H1 (cell line): ENCODE measurements at regions not wholly inside any gene's neighbourhood (a gene's known extent, or its start where the extent isn't known, plus 50 kb on each side); places are given as distances from the start of the nearest gene placed in this dataset.

Source experiments
- CTCF ChIA-PET: fragments of 300-600 bp; sonication (Branson Sonifier 250); formaldehyde crosslinking; loops from one replicate; lab custom pipeline; 2021; ENCODE audit not compliant: partially characterized antibody; lab: Charles Lee
- POLR2A ChIA-PET: fragments of 300-600 bp; sonication (Branson Sonifier 250); formaldehyde crosslinking; loops from one replicate; lab custom pipeline; 2021; ENCODE audit warnings: inconsistent platforms; ENCODE audit not compliant: partially characterized antibody; lab: Charles Lee
- DNase-seq, 2 experiments: peaks; one replicate each; pipeline versions ENCODE4 v3.0.0 to v3.0.0-alpha.2; 2010 to 2022; ENCODE audit warnings: low spot score in 2 of 2, low read depth in 1 of 2, mixed read lengths in 1 of 2
- FAIRE-seq: peaks from 2 replicates; lab custom pipeline; 2011; peaks lifted over from hg19 to GRCh38; lab: Jason Lieb, UNC
- H2AFZ ChIP-seq: 2 replicates; pipeline ENCODE4 v1.8.1; 2012; ENCODE audit warnings: low read length, inconsistent platforms
- H2AK5ac ChIP-seq: 2 replicates; pipeline ENCODE4 v1.6.1; 2013; ENCODE audit warnings: low read depth, low read length
- H2BK120ac ChIP-seq: replicated peaks from 2 replicates; pipeline ENCODE3; 2013; ENCODE audit warnings: low read depth, low read length, inconsistent platforms
- H2BK12ac ChIP-seq: 2 replicates; pipeline ENCODE4 v1.6.1; 2013; ENCODE audit warnings: low read depth, low read length
- H2BK15ac ChIP-seq: 2 replicates; pipeline ENCODE4 v1.6.1; 2013; ENCODE audit warnings: low read length
- H2BK20ac ChIP-seq: 2 replicates; pipeline ENCODE4 v1.6.1; 2013; ENCODE audit warnings: low read length
- H2BK5ac ChIP-seq: 2 replicates; pipeline ENCODE4 v1.6.1; 2013; ENCODE audit warnings: low read depth, low read length
- H3K14ac ChIP-seq: 2 replicates; pipeline ENCODE4 v1.6.1; 2013; ENCODE audit warnings: inconsistent platforms; ENCODE audit not compliant: insufficient read length
- H3K18ac ChIP-seq: 2 replicates; pipeline ENCODE4 v1.6.1; 2013; ENCODE audit warnings: low read length; ENCODE audit errors: extremely low read depth
- H3K23ac ChIP-seq: 2 replicates; pipeline ENCODE4 v1.6.1; 2013; ENCODE audit warnings: inconsistent platforms; ENCODE audit not compliant: insufficient read length
- H3K23me2 ChIP-seq: 2 replicates; pipeline ENCODE4 v1.6.1; 2013; ENCODE audit warnings: low read depth, low read length
- H3K27ac ChIP-seq: 2 replicates; pipeline ENCODE4 v1.6.1; 2011; ENCODE audit warnings: low read depth, low read length, inconsistent platforms
- H3K27me3 ChIP-seq, 4 experiments: replicated peaks in 1 of 4; 1 replicate in 1 of 4; 2 replicates in 3 of 4; pipeline versions ENCODE4 v1.6.1 to v1.8.1; 2011 to 2013; ENCODE audit warnings: low read length in 3 of 4, mild to moderate bottlenecking in 3 of 4, inconsistent platforms in 2 of 4, mixed read lengths in 2 of 4, moderate library complexity in 1 of 4; ENCODE audit not compliant: control insufficient read depth in 3 of 4, insufficient read depth in 3 of 4; ENCODE audit errors: extremely low read depth in 1 of 4
- H3K36me3 ChIP-seq, 4 experiments: 2 replicates each; pipeline versions ENCODE4 v1.6.1 to v1.8.1; 2011 to 2013; ENCODE audit warnings: mild to moderate bottlenecking in 4 of 4, low read length in 3 of 4, moderate library complexity in 2 of 4, control low read depth in 1 of 4, inconsistent platforms in 1 of 4; ENCODE audit not compliant: insufficient read depth in 4 of 4, control insufficient read depth in 2 of 4
- H3K4ac ChIP-seq: replicated peaks from 2 replicates; pipeline ENCODE3; 2013; ENCODE audit warnings: low read length, low read depth, mixed read lengths, inconsistent platforms; ENCODE audit not compliant: insufficient read length
- H3K4me1 ChIP-seq, 4 experiments: replicated peaks in 1 of 4; 1 replicate in 1 of 4; 2 replicates in 3 of 4; pipeline versions ENCODE4 v1.6.1 to v1.8.1; 2011 to 2013; ENCODE audit warnings: low read length in 3 of 4, inconsistent platforms in 2 of 4, mixed read lengths in 1 of 4; ENCODE audit not compliant: insufficient read depth in 4 of 4, control insufficient read depth in 3 of 4
- H3K4me2 ChIP-seq, 2 experiments: 2 replicates each; pipeline versions ENCODE4 v1.6.1 to v1.8.1; 2011 to 2013; ENCODE audit warnings: low read depth in 2 of 2, low read length in 2 of 2, control low read depth in 1 of 2, inconsistent platforms in 1 of 2, mild to moderate bottlenecking in 1 of 2; ENCODE audit not compliant: insufficient read depth in 1 of 2
- H3K4me3 ChIP-seq, 4 experiments: fragments of 200-600, 300-600 bp in 1 of 4; sonication (generic), shearing (Covaris generic), sonication (Bioruptor Twin) in 1 of 4; 2 replicates each; pipeline versions ENCODE4 v1.5.1 to v1.8.1; 2011 to 2016; ENCODE audit warnings: low read length in 4 of 4, low read depth in 3 of 4, control low read depth in 2 of 4, inconsistent platforms in 2 of 4, mild to moderate bottlenecking in 2 of 4, mixed read lengths in 1 of 4, moderate library complexity in 1 of 4; ENCODE audit not compliant: insufficient read depth in 2 of 4; ENCODE audit errors: extremely low read depth in 1 of 4
- H3K56ac ChIP-seq: replicated peaks from 2 replicates; pipeline ENCODE3; 2013; ENCODE audit warnings: low read depth, mild to moderate bottlenecking, mixed read lengths, low read length, inconsistent platforms; ENCODE audit not compliant: insufficient read length
- H3K79me1 ChIP-seq: 2 replicates; pipeline ENCODE4 v1.6.1; 2013; ENCODE audit warnings: low read depth, low read length, control low read depth
- H3K79me2 ChIP-seq, 2 experiments: 2 replicates each; pipeline versions ENCODE4 v1.6.1 to v1.8.1; 2012 to 2013; ENCODE audit warnings: low read length in 2 of 2, mild to moderate bottlenecking in 2 of 2, inconsistent platforms in 1 of 2; ENCODE audit not compliant: insufficient read depth in 2 of 2, control insufficient read depth in 1 of 2
- H3K9ac ChIP-seq, 4 experiments: replicated peaks in 1 of 4; 1 replicate in 1 of 4; 2 replicates in 3 of 4; pipeline versions ENCODE4 v1.6.1 to v1.8.1; 2011 to 2013; ENCODE audit warnings: low read depth in 3 of 4, low read length in 3 of 4, control low read depth in 2 of 4, mild to moderate bottlenecking in 2 of 4, moderate library complexity in 2 of 4, inconsistent platforms in 1 of 4; ENCODE audit errors: extremely low read depth in 1 of 4
- H3K9me3 ChIP-seq, 2 experiments: 2 replicates each; pipeline versions ENCODE4 v1.6.1 to v1.8.1; 2012 to 2013; ENCODE audit warnings: mild to moderate bottlenecking in 2 of 2, moderate library complexity in 2 of 2, control low read depth in 1 of 2, inconsistent platforms in 1 of 2, low read depth in 1 of 2, low read length in 1 of 2, mixed read lengths in 1 of 2; ENCODE audit not compliant: insufficient read depth in 2 of 2
- H4K20me1 ChIP-seq, 2 experiments: replicated peaks in 1 of 2; 2 replicates each; pipeline versions ENCODE3 to v1.8.1; 2011 to 2013; ENCODE audit warnings: inconsistent platforms in 2 of 2, low read length in 2 of 2, mild to moderate bottlenecking in 1 of 2; ENCODE audit not compliant: insufficient read depth in 2 of 2, control insufficient read depth in 1 of 2
- H4K5ac ChIP-seq: 2 replicates; pipeline ENCODE4 v1.6.1; 2013; ENCODE audit warnings: low read length, low read depth, mixed read lengths, inconsistent platforms; ENCODE audit not compliant: insufficient read length
- H4K8ac ChIP-seq: 2 replicates; pipeline ENCODE4 v1.8.0; 2013; ENCODE audit warnings: mild to moderate bottlenecking, moderate library complexity, low read length, inconsistent platforms; ENCODE audit not compliant: insufficient read depth; ENCODE audit errors: extremely low read depth
- H4K91ac ChIP-seq: replicated peaks from 2 replicates; pipeline ENCODE3; 2013; ENCODE audit warnings: low read length, mixed read lengths, inconsistent platforms; ENCODE audit not compliant: insufficient read length
- CHD1 ChIP-seq: IDR thresholded peaks from 2 replicates; pipeline ENCODE4 v1.6.1; 2012; ENCODE audit warnings: low read depth, low read length, improper control_type of control experiment
- RAD21 ChIP-seq, 2 experiments: IDR thresholded peaks in 1 of 2; conservative IDR thresholded peaks in 1 of 2; 2 replicates each; pipeline ENCODE4 v1.6.1; 2011; ENCODE audit warnings: low read depth in 2 of 2, low read length in 2 of 2, improper control_type of control experiment in 1 of 2, inconsistent platforms in 1 of 2, mild to moderate bottlenecking in 1 of 2, moderate library complexity in 1 of 2
- WGBS, 2 experiments: shearing (Covaris generic) in 1 of 2; methylation state at CpG; one replicate each; pipeline versions ENCODE4 v1.1.6 to v1.1.7; 2013 to 2015; ENCODE audit warnings: low lambda C conversion rate in 2 of 2, mixed read lengths in 2 of 2, inconsistent platforms in 1 of 2, low coverage in 1 of 2, missing lambda C conversion rate in 1 of 2; ENCODE audit not compliant: insufficient replicate concordance in 2 of 2, insufficient coverage in 1 of 2, insufficient read length in 1 of 2; ENCODE audit errors: extremely low coverage in 1 of 2, missing lambda C conversion rate in 1 of 2; 5-methylcytosine and 5-hydroxymethylcytosine counted together

DNA sequence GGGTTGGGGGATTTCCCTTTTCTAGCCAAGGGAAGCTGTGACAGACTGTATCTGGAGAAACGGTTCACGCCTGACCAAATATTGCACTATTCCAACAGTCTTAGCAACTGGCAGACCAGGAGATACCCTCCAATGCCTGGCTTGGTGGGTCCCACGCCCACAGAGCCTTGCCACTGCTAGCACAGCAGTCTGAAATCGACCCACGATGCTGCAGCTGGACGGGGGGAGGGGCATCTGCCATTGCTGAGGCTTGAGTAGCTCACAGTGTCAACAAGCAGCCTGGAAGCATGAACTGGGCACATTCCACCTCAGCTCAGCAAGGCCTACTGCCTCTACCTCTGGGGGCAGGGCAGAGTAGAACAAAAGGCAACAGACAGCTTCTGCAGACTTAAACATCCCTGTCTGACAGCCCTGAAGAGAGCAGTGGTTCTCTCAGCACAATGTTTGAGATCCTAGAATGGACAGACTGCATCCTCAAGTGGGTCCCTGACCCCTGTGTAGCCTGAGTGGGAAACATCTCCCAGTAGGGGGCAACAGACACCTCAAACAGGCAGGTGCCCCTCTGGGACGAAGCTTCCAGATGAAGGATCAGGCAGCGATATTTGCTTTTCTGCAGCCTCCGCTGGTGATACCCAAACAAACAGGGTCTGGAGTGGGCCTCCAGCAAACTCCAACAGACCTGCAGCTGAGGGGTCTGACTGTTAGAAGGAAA lies 89.9 kb upstream of the ECI2 start:
- Histone ChIP-seq H2BK12ac (no peak overlapping the region), H3K14ac (no peak overlapping the region), H2BK15ac (no peak overlapping the region), H3K23ac (no peak overlapping the region), H3K79me2 (no peaks in the 10 kb centered on the region), H3K27ac (no peak overlapping the region), H3K4me3 (no peak overlapping the region), H3K9me3 (no peaks in the 10 kb centered on the region), H3K4me2 (no peak overlapping the region), H2AFZ (peak overlapping the region; percentile 53; the same call in 1 of the 2 replicates), H2BK5ac (no peak overlapping the region), H2BK20ac (no peak overlapping the region), H3K36me3 (no peaks in the 10 kb centered on the region), H4K5ac (no peak overlapping the region), H3K9ac (no peak overlapping the region), H3K27me3 (no peaks in the 10 kb centered on the region), H3K4ac (no peak overlapping the region), H4K8ac (0 out of 2 replicates have a peak overlapping the region, but pooled peaks have one; percentile 35), H4K91ac (no peak overlapping the region), H2BK120ac (no peak overlapping the region), H3K79me1 (no peaks in the 10 kb centered on the region), H3K56ac (no peak overlapping the region), H3K4me1 (0 out of 7 replicates have a peak, but pooled peaks cover 0 to 3% (median 0%) of the 10 kb centered on the region in 4 experiments), H4K20me1 (no peaks in the 10 kb centered on the region), H2AK5ac (no peak overlapping the region), H3K23me2 (no peaks in the 10 kb centered on the region), H3K18ac (no peak overlapping the region)
- DNase-seq, result no peak
- 89% methylated on average over 9 of the region's 9 CpGs; no CpG with 5 or more reads in 1 of the 2 experiments for WGBS, 2 experiments
- FAIRE-seq, result no peak
- ChIA-PET POLR2A (no interaction called here), CTCF (interaction anchor here (0.6 to 1.8 kb wide), 7 partner anchors 11 to 946 kb away, joined by 3 to 8 read pairs (median 4); no protein-coding TSS in a partner anchor)
- TF ChIP-seq RAD21 (IDR thresholded peaks at IDR 0.05 in 1 of 2, conservative IDR thresholded peaks at IDR 0.05 in 1 of 2; ENCODE audit: low read depth in 2 of 2, low read length in 2 of 2), result peak in 1 of 2 experiments; percentile 7; a peak in 2 of 4 replicates
- no peak for TF ChIP-seq CHD1
